Glutamatergic neuron (in vitro differentiated cells): ENCODE measurements at regions not wholly inside any gene's neighbourhood (a gene's known extent, or its start where the extent isn't known, plus 50 kb on each side); places are given as distances from the start of the nearest gene placed in this dataset.
"Not testable (repeated sequence)": the region's sequence is repeated elsewhere in the genome, so short reads cannot be mapped to it uniquely, and the experiment has no call there.

Source experiments
- DNase-seq: peaks from one replicate; pipeline ENCODE4 v3.0.0; 2022
- H3K27ac Mint-ChIP-seq: one replicate; pipeline ENCODE4 v1.8.0; 2020; ENCODE audit warnings: mild to moderate bottlenecking, mixed read lengths, inconsistent platforms; ENCODE audit not compliant: unreplicated experiment
- H3K27me3 Mint-ChIP-seq: one replicate; pipeline ENCODE4 v1.8.0; 2020; ENCODE audit warnings: mild to moderate bottlenecking, moderate library complexity, mixed read lengths, inconsistent platforms; ENCODE audit not compliant: unreplicated experiment
- H3K36me3 Mint-ChIP-seq: one replicate; pipeline ENCODE4 v1.8.0; 2020; ENCODE audit warnings: mild to moderate bottlenecking, mixed read lengths, inconsistent platforms; ENCODE audit not compliant: unreplicated experiment
- H3K4me1 Mint-ChIP-seq: one replicate; pipeline ENCODE4 v1.8.0; 2020; ENCODE audit warnings: mild to moderate bottlenecking, low read depth, mixed read lengths, inconsistent platforms; ENCODE audit not compliant: unreplicated experiment
- H3K4me3 Mint-ChIP-seq: one replicate; pipeline ENCODE4 v1.8.0; 2020; ENCODE audit warnings: mild to moderate bottlenecking, mixed read lengths, inconsistent platforms; ENCODE audit not compliant: unreplicated experiment
- H3K9me3 Mint-ChIP-seq: one replicate; pipeline ENCODE4 v1.8.0; 2020; ENCODE audit warnings: mild to moderate bottlenecking, moderate library complexity, mixed read lengths, inconsistent platforms; ENCODE audit not compliant: unreplicated experiment
- CTCF ChIP-seq: fragments of 200-600 bp; sonication (generic); IDR thresholded peaks from one replicate; pipeline ENCODE4 v1.5.0; 2021; ENCODE audit not compliant: partially characterized antibody, unreplicated experiment

GRCh38 chr6:19902201-19902600 lies 65.0 kb downstream of the ID4 start:
- DNase-seq: no peak
- Mint-ChIP-seq H3K27ac (no peak overlapping the region), H3K36me3 (no peaks in the 10 kb centered on the region), H3K27me3 (no peaks in the 10 kb centered on the region), H3K4me1 (no peaks in the 10 kb centered on the region), H3K9me3 (peaks cover 7% of the 10 kb centered on the region), H3K4me3 (no peak overlapping the region)
- no peak for TF ChIP-seq CTCF

- H3K27ac Mint-ChIP-seq, H3K9me3 Mint-ChIP-seq, DNase-seq, H3K27me3 Mint-ChIP-seq, H3K4me1 Mint-ChIP-seq, H3K36me3 Mint-ChIP-seq, H3K4me3 Mint-ChIP-seq: not testable (repeated sequence)
Observed at GRCh38 chr6:19904408-19904807, 67.2 kb downstream of the ID4 start.

GRCh38 chr6:19905584-19905983 lies 68.4 kb downstream of the ID4 start:
- H3K9me3 Mint-ChIP-seq: peaks cover 6% of the 10 kb centered on the region
- H3K4me3 Mint-ChIP-seq: no peak overlapping the region
- H3K4me1 Mint-ChIP-seq: peaks cover 18% of the 10 kb centered on the region
- no peak for DNase-seq
- H3K27me3 Mint-ChIP-seq: peaks cover 1% of the 10 kb centered on the region
- no peaks in the 10 kb centered on the region for H3K36me3 Mint-ChIP-seq
- no peak for TF ChIP-seq CTCF
- H3K27ac Mint-ChIP-seq: no peak overlapping the region

GRCh38 chr6:19906171-19906570 lies 69.0 kb downstream of the ID4 start:
- peaks cover 1% of the 10 kb centered on the region for H3K27me3 Mint-ChIP-seq
- H3K4me3 Mint-ChIP-seq: no peak overlapping the region
- no peak overlapping the region for H3K27ac Mint-ChIP-seq
- TF ChIP-seq CTCF: no peak
- DNase-seq: no peak
- no peaks in the 10 kb centered on the region for H3K36me3 Mint-ChIP-seq
- peaks cover 10% of the 10 kb centered on the region for H3K9me3 Mint-ChIP-seq
- H3K4me1 Mint-ChIP-seq: peaks cover 23% of the 10 kb centered on the region

GRCh38 chr6:19911223-19911622 lies 74.1 kb downstream of the ID4 start:
- Mint-ChIP-seq H3K27ac (no peak overlapping the region), H3K4me1 (peaks cover 23% of the 10 kb centered on the region)
- no peak for TF ChIP-seq CTCF

GRCh38 chr6:19918436-19918835 lies 81.3 kb downstream of the ID4 start:
- Mint-ChIP-seq H3K27ac (no peak overlapping the region), H3K4me3 (no peak overlapping the region), H3K27me3 (no peaks in the 10 kb centered on the region), H3K9me3 (no peaks in the 10 kb centered on the region), H3K36me3 (peaks cover 13% of the 10 kb centered on the region), H3K4me1 (peaks cover 2% of the 10 kb centered on the region)
- no peak for DNase-seq
- TF ChIP-seq CTCF: no peak

More at GRCh38 chr6:19911223-19911622, 74.1 kb downstream of the ID4 start:
- Mint-ChIP-seq H3K27me3 (peaks cover 3% of the 10 kb centered on the region), H3K9me3 (peaks cover 3% of the 10 kb centered on the region), H3K4me3 (no peak overlapping the region), H3K36me3 (peaks cover 13% of the 10 kb centered on the region)
- DNase-seq: no peak
